H1 (cell line): ENCODE measurements at regions not wholly inside any gene's neighbourhood (a gene's known extent, or its start where the extent isn't known, plus 50 kb on each side); places are given as distances from the start of the nearest gene placed in this dataset.

Experiments used
- CTCF ChIA-PET: fragments of 300-600 bp; sonication (Branson Sonifier 250); formaldehyde crosslinking; loops from one replicate; lab custom pipeline; 2021; ENCODE audit not compliant: partially characterized antibody; lab: Charles Lee
- POLR2A ChIA-PET: fragments of 300-600 bp; sonication (Branson Sonifier 250); formaldehyde crosslinking; loops from one replicate; lab custom pipeline; 2021; ENCODE audit warnings: inconsistent platforms; ENCODE audit not compliant: partially characterized antibody; lab: Charles Lee
- DNase-seq, 2 experiments: peaks; one replicate each; pipeline versions ENCODE4 v3.0.0 to v3.0.0-alpha.2; 2010 to 2022; ENCODE audit warnings: low spot score in 2 of 2, low read depth in 1 of 2, mixed read lengths in 1 of 2
- FAIRE-seq: peaks from 2 replicates; lab custom pipeline; 2011; peaks lifted over from hg19 to GRCh38; lab: Jason Lieb, UNC
- H2AFZ ChIP-seq: 2 replicates; pipeline ENCODE4 v1.8.1; 2012; ENCODE audit warnings: low read length, inconsistent platforms
- H2AK5ac ChIP-seq: 2 replicates; pipeline ENCODE4 v1.6.1; 2013; ENCODE audit warnings: low read depth, low read length
- H2BK120ac ChIP-seq: replicated peaks from 2 replicates; pipeline ENCODE3; 2013; ENCODE audit warnings: low read depth, low read length, inconsistent platforms
- H2BK12ac ChIP-seq: 2 replicates; pipeline ENCODE4 v1.6.1; 2013; ENCODE audit warnings: low read depth, low read length
- H2BK15ac ChIP-seq: 2 replicates; pipeline ENCODE4 v1.6.1; 2013; ENCODE audit warnings: low read length
- H2BK20ac ChIP-seq: 2 replicates; pipeline ENCODE4 v1.6.1; 2013; ENCODE audit warnings: low read length
- H2BK5ac ChIP-seq: 2 replicates; pipeline ENCODE4 v1.6.1; 2013; ENCODE audit warnings: low read depth, low read length
- H3K14ac ChIP-seq: 2 replicates; pipeline ENCODE4 v1.6.1; 2013; ENCODE audit warnings: inconsistent platforms; ENCODE audit not compliant: insufficient read length
- H3K18ac ChIP-seq: 2 replicates; pipeline ENCODE4 v1.6.1; 2013; ENCODE audit warnings: low read length; ENCODE audit errors: extremely low read depth
- H3K23ac ChIP-seq: 2 replicates; pipeline ENCODE4 v1.6.1; 2013; ENCODE audit warnings: inconsistent platforms; ENCODE audit not compliant: insufficient read length
- H3K23me2 ChIP-seq: 2 replicates; pipeline ENCODE4 v1.6.1; 2013; ENCODE audit warnings: low read depth, low read length
- H3K27ac ChIP-seq: 2 replicates; pipeline ENCODE4 v1.6.1; 2011; ENCODE audit warnings: low read depth, low read length, inconsistent platforms
- H3K27me3 ChIP-seq, 4 experiments: replicated peaks in 1 of 4; 1 replicate in 1 of 4; 2 replicates in 3 of 4; pipeline versions ENCODE4 v1.6.1 to v1.8.1; 2011 to 2013; ENCODE audit warnings: low read length in 3 of 4, mild to moderate bottlenecking in 3 of 4, inconsistent platforms in 2 of 4, mixed read lengths in 2 of 4, moderate library complexity in 1 of 4; ENCODE audit not compliant: control insufficient read depth in 3 of 4, insufficient read depth in 3 of 4; ENCODE audit errors: extremely low read depth in 1 of 4
- H3K36me3 ChIP-seq, 4 experiments: 2 replicates each; pipeline versions ENCODE4 v1.6.1 to v1.8.1; 2011 to 2013; ENCODE audit warnings: mild to moderate bottlenecking in 4 of 4, low read length in 3 of 4, moderate library complexity in 2 of 4, control low read depth in 1 of 4, inconsistent platforms in 1 of 4; ENCODE audit not compliant: insufficient read depth in 4 of 4, control insufficient read depth in 2 of 4
- H3K4ac ChIP-seq: replicated peaks from 2 replicates; pipeline ENCODE3; 2013; ENCODE audit warnings: low read length, low read depth, mixed read lengths, inconsistent platforms; ENCODE audit not compliant: insufficient read length
- H3K4me1 ChIP-seq, 4 experiments: replicated peaks in 1 of 4; 1 replicate in 1 of 4; 2 replicates in 3 of 4; pipeline versions ENCODE4 v1.6.1 to v1.8.1; 2011 to 2013; ENCODE audit warnings: low read length in 3 of 4, inconsistent platforms in 2 of 4, mixed read lengths in 1 of 4; ENCODE audit not compliant: insufficient read depth in 4 of 4, control insufficient read depth in 3 of 4
- H3K4me2 ChIP-seq, 2 experiments: 2 replicates each; pipeline versions ENCODE4 v1.6.1 to v1.8.1; 2011 to 2013; ENCODE audit warnings: low read depth in 2 of 2, low read length in 2 of 2, control low read depth in 1 of 2, inconsistent platforms in 1 of 2, mild to moderate bottlenecking in 1 of 2; ENCODE audit not compliant: insufficient read depth in 1 of 2
- H3K4me3 ChIP-seq, 4 experiments: fragments of 200-600, 300-600 bp in 1 of 4; sonication (generic), shearing (Covaris generic), sonication (Bioruptor Twin) in 1 of 4; 2 replicates each; pipeline versions ENCODE4 v1.5.1 to v1.8.1; 2011 to 2016; ENCODE audit warnings: low read length in 4 of 4, low read depth in 3 of 4, control low read depth in 2 of 4, inconsistent platforms in 2 of 4, mild to moderate bottlenecking in 2 of 4, mixed read lengths in 1 of 4, moderate library complexity in 1 of 4; ENCODE audit not compliant: insufficient read depth in 2 of 4; ENCODE audit errors: extremely low read depth in 1 of 4
- H3K56ac ChIP-seq: replicated peaks from 2 replicates; pipeline ENCODE3; 2013; ENCODE audit warnings: low read depth, mild to moderate bottlenecking, mixed read lengths, low read length, inconsistent platforms; ENCODE audit not compliant: insufficient read length
- H3K79me1 ChIP-seq: 2 replicates; pipeline ENCODE4 v1.6.1; 2013; ENCODE audit warnings: low read depth, low read length, control low read depth
- H3K79me2 ChIP-seq, 2 experiments: 2 replicates each; pipeline versions ENCODE4 v1.6.1 to v1.8.1; 2012 to 2013; ENCODE audit warnings: low read length in 2 of 2, mild to moderate bottlenecking in 2 of 2, inconsistent platforms in 1 of 2; ENCODE audit not compliant: insufficient read depth in 2 of 2, control insufficient read depth in 1 of 2
- H3K9ac ChIP-seq, 4 experiments: replicated peaks in 1 of 4; 1 replicate in 1 of 4; 2 replicates in 3 of 4; pipeline versions ENCODE4 v1.6.1 to v1.8.1; 2011 to 2013; ENCODE audit warnings: low read depth in 3 of 4, low read length in 3 of 4, control low read depth in 2 of 4, mild to moderate bottlenecking in 2 of 4, moderate library complexity in 2 of 4, inconsistent platforms in 1 of 4; ENCODE audit errors: extremely low read depth in 1 of 4
- H3K9me3 ChIP-seq, 2 experiments: 2 replicates each; pipeline versions ENCODE4 v1.6.1 to v1.8.1; 2012 to 2013; ENCODE audit warnings: mild to moderate bottlenecking in 2 of 2, moderate library complexity in 2 of 2, control low read depth in 1 of 2, inconsistent platforms in 1 of 2, low read depth in 1 of 2, low read length in 1 of 2, mixed read lengths in 1 of 2; ENCODE audit not compliant: insufficient read depth in 2 of 2
- H4K20me1 ChIP-seq, 2 experiments: replicated peaks in 1 of 2; 2 replicates each; pipeline versions ENCODE3 to v1.8.1; 2011 to 2013; ENCODE audit warnings: inconsistent platforms in 2 of 2, low read length in 2 of 2, mild to moderate bottlenecking in 1 of 2; ENCODE audit not compliant: insufficient read depth in 2 of 2, control insufficient read depth in 1 of 2
- H4K5ac ChIP-seq: 2 replicates; pipeline ENCODE4 v1.6.1; 2013; ENCODE audit warnings: low read length, low read depth, mixed read lengths, inconsistent platforms; ENCODE audit not compliant: insufficient read length
- H4K8ac ChIP-seq: 2 replicates; pipeline ENCODE4 v1.8.0; 2013; ENCODE audit warnings: mild to moderate bottlenecking, moderate library complexity, low read length, inconsistent platforms; ENCODE audit not compliant: insufficient read depth; ENCODE audit errors: extremely low read depth
- H4K91ac ChIP-seq: replicated peaks from 2 replicates; pipeline ENCODE3; 2013; ENCODE audit warnings: low read length, mixed read lengths, inconsistent platforms; ENCODE audit not compliant: insufficient read length
- BACH1 ChIP-seq: IDR thresholded peaks from 2 replicates; pipeline ENCODE4 v1.6.1; 2012; ENCODE audit warnings: low read length, improper control_type of control experiment
- CBX8 ChIP-seq: fragments of 300-800, 300-1000 bp; sonication (generic); IDR thresholded peaks from 2 replicates; pipeline ENCODE4 v1.7.1; 2016; ENCODE audit warnings: low read depth, low read length, borderline replicate concordance
- GABPA ChIP-seq: IDR thresholded peaks from 2 replicates; pipeline ENCODE4 v1.6.1; 2011; ENCODE audit warnings: mild to moderate bottlenecking, low read length, moderate library complexity, borderline replicate concordance; ENCODE audit not compliant: insufficient read depth
- POLR2A ChIP-seq, 2 experiments: IDR thresholded peaks; 1 replicate in 1 of 2; 2 replicates in 1 of 2; pipeline ENCODE4 v1.6.1; 2011; ENCODE audit warnings: low read depth in 2 of 2, low read length in 2 of 2, mild to moderate bottlenecking in 2 of 2; ENCODE audit errors: control extremely low read depth in 1 of 2
- RNF2 ChIP-seq: fragments of 200-900, 300-1000 bp; sonication (generic); IDR thresholded peaks from 2 replicates; pipeline ENCODE4 v1.7.1; 2016; ENCODE audit warnings: borderline replicate concordance, low read depth, mild to moderate bottlenecking, antibody characterized with exemption, low read length; ENCODE audit not compliant: poor library complexity, severe bottlenecking; ENCODE audit errors: missing control alignments
- TEAD4 ChIP-seq: IDR thresholded peaks from 2 replicates; pipeline ENCODE4 v1.6.1; 2012; ENCODE audit warnings: low read depth, low read length, inconsistent platforms, mixed read lengths
- ZNF274 ChIP-seq: IDR thresholded peaks from 2 replicates; pipeline ENCODE4 v1.7.0; 2012; ENCODE audit warnings: low read length, borderline replicate concordance; ENCODE audit errors: extremely low read depth
- WGBS, 2 experiments: shearing (Covaris generic) in 1 of 2; methylation state at CpG; one replicate each; pipeline versions ENCODE4 v1.1.6 to v1.1.7; 2013 to 2015; ENCODE audit warnings: low lambda C conversion rate in 2 of 2, mixed read lengths in 2 of 2, inconsistent platforms in 1 of 2, low coverage in 1 of 2, missing lambda C conversion rate in 1 of 2; ENCODE audit not compliant: insufficient replicate concordance in 2 of 2, insufficient coverage in 1 of 2, insufficient read length in 1 of 2; ENCODE audit errors: extremely low coverage in 1 of 2, missing lambda C conversion rate in 1 of 2; 5-methylcytosine and 5-hydroxymethylcytosine counted together

DNA sequence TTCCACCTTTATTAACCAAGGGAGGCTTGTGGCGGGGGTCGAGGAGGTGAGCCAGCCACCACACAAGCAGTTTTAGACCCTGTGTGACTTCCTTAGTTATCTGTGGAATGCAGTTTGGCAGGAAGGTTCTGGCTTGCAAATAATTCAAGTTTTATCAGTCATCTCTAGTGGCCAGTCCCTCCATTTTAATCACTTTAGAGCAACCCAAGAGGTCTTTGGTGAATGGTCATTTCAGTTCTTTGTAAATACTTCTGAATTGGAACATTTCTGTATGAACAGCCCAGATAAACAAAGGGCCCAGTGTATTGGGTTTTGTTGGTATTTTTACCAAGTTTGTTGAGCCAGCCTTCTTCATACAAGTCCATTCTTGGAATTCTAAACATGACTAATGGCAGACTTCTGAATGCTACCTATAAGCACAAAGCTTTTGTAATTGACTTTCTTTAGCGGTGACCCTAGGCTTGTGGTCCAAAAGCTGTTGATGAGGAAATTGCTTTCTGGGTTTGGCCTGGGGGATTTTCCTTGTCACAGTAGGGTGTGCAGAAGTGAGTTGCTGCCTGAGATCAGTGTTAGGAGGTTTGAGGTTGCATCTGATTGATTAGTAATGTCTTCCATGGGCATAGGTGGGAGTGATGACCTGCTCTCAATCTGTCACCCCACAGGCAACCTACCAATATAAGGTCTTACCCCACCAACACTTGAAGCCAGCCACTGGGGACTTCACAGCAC lies 193.3 kb upstream of the TOPAZ1 start:
- WGBS, 2 experiments, result 81% methylated on average over 3 of the region's 3 CpGs; no CpG with 5 or more reads in 1 of the 2 experiments
- H3K14ac ChIP-seq, result no peak overlapping the region
- no peak overlapping the region for H2AFZ ChIP-seq
- H3K56ac ChIP-seq, result no peak overlapping the region
- no peaks in the 10 kb centered on the region for H3K79me1 ChIP-seq
- H2AK5ac ChIP-seq, result no peak overlapping the region
- ChIA-PET CTCF (no interaction called here), POLR2A (no interaction called here)
- no peak overlapping the region for H2BK15ac ChIP-seq
- H2BK20ac ChIP-seq, result 0 out of 2 replicates have a peak overlapping the region, but pooled peaks have one; percentile 9
- H3K23me2 ChIP-seq, result no peaks in the 10 kb centered on the region
- no peaks in the 10 kb centered on the region for H3K27me3 ChIP-seq
- no peak overlapping the region for H3K4me2 ChIP-seq
- H2BK12ac ChIP-seq, result no peak overlapping the region
- FAIRE-seq (no peak), DNase-seq (no peak)
- H3K9me3 ChIP-seq, result no peaks in the 10 kb centered on the region
- H3K9ac ChIP-seq, result no peak overlapping the region
- H3K27ac ChIP-seq, result no peak overlapping the region
- no peak overlapping the region for H3K23ac ChIP-seq
- H4K8ac ChIP-seq, result no peak overlapping the region
- peaks cover 0 to 9% (median 3%) of the 10 kb centered on the region in 4 experiments; a peak in 4 of 7 replicates for H3K4me1 ChIP-seq
- no peak overlapping the region for H3K18ac ChIP-seq
- no peak overlapping the region for H2BK120ac ChIP-seq
- H4K5ac ChIP-seq, result no peak overlapping the region
- H4K20me1 ChIP-seq, result no peaks in the 10 kb centered on the region
- no peak overlapping the region for H4K91ac ChIP-seq
- H2BK5ac ChIP-seq, result no peak overlapping the region
- H3K79me2 ChIP-seq, result no peaks in the 10 kb centered on the region
- H3K4me3 ChIP-seq, result no peak overlapping the region
- H3K36me3 ChIP-seq, result no peaks in the 10 kb centered on the region
- H3K4ac ChIP-seq, result no peak overlapping the region
- no peak for TF ChIP-seq RNF2
- TF ChIP-seq CBX8, result no peak
- no peak for TF ChIP-seq GABPA
- no peak for TF ChIP-seq POLR2A (IDR thresholded peaks at IDR 0.05; ENCODE audit: control extremely low read depth in 1 of 2, low read depth in 2 of 2, low read length in 2 of 2)
- no peak for TF ChIP-seq ZNF274
- TF ChIP-seq BACH1, result no peak
- peak; percentile 54; the same call in 1 of the 2 replicates for TF ChIP-seq TEAD4
